Skeletal muscle satellite cell (primary cell): ENCODE measurements at regions not wholly inside any gene's neighbourhood (a gene's known extent, or its start where the extent isn't known, plus 50 kb on each side); places are given as distances from the start of the nearest gene placed in this dataset.
A peak's percentile ranks its signal among the peaks of the same experiment; 100 is the strongest.

ENCODE experiments used
- H3K27me3 ChIP-seq: 2 replicates; pipeline ENCODE4 v1.7.0; 2013; ENCODE audit warnings: low read length; ENCODE audit not compliant: control insufficient read depth, insufficient read depth
- H3K36me3 ChIP-seq: 2 replicates; pipeline ENCODE4 v1.7.0; 2013; ENCODE audit warnings: mild to moderate bottlenecking, control low read depth, low read length; ENCODE audit not compliant: insufficient read depth
- H3K4me1 ChIP-seq: 2 replicates; pipeline ENCODE4 v1.7.0; 2013; ENCODE audit warnings: low read length; ENCODE audit not compliant: control insufficient read depth, insufficient read depth
- H3K4me2 ChIP-seq: 2 replicates; pipeline ENCODE4 v1.7.0; 2013; ENCODE audit warnings: mild to moderate bottlenecking, low read length
- H3K4me3 ChIP-seq: 2 replicates; pipeline ENCODE4 v1.7.0; 2013; ENCODE audit warnings: low read length
- H3K9ac ChIP-seq: 2 replicates; pipeline ENCODE4 v1.7.0; 2013; ENCODE audit warnings: mild to moderate bottlenecking, low read depth, low read length, moderate library complexity
- H3K9me3 ChIP-seq: replicated peaks from 2 replicates; pipeline ENCODE4 v1.7.0; 2013; ENCODE audit warnings: mild to moderate bottlenecking, control low read depth, low read length

DNA sequence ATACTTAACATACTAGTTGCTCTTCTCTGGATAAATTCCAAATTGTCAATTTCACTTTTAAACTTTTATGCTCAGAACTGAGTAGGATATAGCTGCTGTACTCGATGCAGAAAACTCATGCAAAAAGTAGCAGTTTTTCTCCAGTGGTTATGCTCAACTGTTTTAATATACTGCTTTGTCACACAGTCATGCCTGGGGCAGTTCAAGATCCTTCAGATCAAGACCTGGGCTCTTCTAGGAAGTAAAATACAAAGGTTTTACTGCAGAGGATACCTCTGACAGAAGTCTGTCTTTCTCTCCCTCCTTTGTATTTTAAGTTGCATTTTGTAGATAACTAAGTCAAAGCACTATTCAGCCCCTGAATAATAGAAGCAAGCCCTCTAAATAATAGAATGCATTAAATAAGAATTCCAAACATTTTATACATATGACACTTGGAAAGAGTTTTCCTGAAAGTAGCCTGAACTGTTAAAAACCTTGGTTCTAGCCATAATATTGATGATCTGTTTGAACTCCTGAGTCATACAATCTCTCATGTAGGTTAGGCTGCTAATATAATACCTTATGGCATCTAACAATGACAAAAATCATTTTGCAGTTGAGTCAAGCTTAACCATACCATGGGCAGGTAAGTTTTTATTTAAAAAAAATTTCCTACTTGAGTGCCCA lies 183.3 kb upstream of the TRIB2 start:
- Histone ChIP-seq H3K9me3 (no peaks in the 10 kb centered on the region), H3K4me1 (peaks cover 26% of the 10 kb centered on the region), H3K36me3 (no peaks in the 10 kb centered on the region), H3K27me3 (no peaks in the 10 kb centered on the region), H3K9ac (peak overlapping the region; percentile 80), H3K4me2 (no peak overlapping the region), H3K4me3 (no peak overlapping the region)

DNA sequence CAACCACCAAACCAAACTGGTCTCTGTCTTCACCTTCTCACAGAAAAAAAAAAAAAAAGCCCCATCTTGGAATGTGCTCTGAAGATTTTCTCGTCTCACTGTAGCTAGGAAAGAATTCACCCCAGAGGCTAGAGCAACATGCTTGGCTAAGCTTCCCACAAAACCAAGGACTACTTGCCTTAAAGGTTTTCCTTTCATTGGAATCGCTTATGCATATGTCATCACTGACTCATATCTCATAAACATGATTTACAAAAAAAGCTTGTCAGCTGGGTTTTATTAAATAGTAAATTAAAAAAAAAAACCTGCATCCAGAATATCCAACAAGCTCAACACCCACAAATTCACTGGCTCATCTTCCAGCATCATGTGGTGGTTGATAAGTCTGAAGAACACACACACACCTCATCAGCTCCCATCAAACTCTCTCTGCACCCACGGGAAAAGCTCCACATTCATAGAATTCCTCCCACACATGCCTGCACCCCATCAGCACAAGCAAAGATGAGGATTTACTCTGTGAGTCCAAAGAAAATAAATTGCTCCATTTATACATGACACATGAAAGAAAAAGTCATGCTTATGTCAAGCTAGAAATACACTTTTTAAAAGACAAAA lies 182.0 kb upstream of the TRIB2 start:
- Histone ChIP-seq H3K4me1 (peaks cover 26% of the 10 kb centered on the region), H3K36me3 (no peaks in the 10 kb centered on the region), H3K4me3 (peak overlapping the region; percentile 46), H3K9ac (peak overlapping the region; percentile 80), H3K4me2 (peak overlapping the region; percentile 74), H3K27me3 (no peaks in the 10 kb centered on the region), H3K9me3 (no peaks in the 10 kb centered on the region)

DNA sequence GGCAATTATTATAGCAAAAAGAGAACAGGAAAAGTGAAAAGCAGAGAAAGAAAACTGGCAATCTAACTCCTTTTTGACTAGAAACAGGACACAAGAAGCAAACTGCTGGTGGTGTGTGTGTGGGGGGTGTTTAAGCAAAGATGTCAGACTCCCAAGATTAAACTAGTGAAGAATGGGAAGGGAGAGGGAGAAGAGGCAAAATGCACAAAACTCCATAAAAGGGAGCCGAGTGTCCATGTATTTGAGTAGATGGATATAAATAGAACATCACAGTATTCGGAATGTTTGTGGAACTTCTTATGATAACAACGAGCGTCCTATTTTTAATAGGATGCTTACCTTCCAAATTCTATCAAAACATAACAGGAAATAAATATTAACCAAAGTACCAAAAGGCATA lies 179.8 kb upstream of the TRIB2 start:
- Histone ChIP-seq H3K36me3 (no peaks in the 10 kb centered on the region), H3K4me2 (no peak overlapping the region), H3K4me3 (no peak overlapping the region), H3K4me1 (peaks cover 26% of the 10 kb centered on the region), H3K9ac (no peak overlapping the region), H3K9me3 (no peaks in the 10 kb centered on the region), H3K27me3 (no peaks in the 10 kb centered on the region)

DNA sequence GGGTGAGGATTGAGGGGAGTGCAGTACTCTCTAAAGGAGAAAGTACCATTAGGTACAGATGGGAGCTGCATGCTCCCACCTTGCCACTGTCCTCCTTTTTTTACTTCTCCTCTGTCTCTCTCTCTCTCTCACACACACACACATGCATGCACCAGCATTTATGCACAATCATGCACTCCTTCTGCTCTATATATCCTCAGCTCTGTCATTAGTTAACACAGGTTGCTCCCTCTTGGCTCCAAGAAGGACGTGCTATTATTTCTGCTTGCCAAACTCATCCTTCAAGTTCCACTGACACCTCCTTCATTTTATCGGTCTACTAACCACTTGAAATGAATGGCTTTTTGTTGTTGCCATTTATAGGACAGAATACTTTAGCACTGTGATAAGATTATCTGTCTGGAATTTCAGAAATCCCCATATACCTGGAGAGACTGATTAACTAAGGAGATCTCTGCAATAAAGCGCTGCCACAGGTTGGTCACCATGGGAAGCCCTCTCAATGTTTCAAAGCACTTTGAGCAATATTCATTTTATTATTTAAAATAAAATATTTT lies 178.5 kb upstream of the TRIB2 start:
- Histone ChIP-seq H3K36me3 (no peaks in the 10 kb centered on the region), H3K4me1 (peaks cover 23% of the 10 kb centered on the region), H3K27me3 (no peaks in the 10 kb centered on the region), H3K9me3 (no peaks in the 10 kb centered on the region), H3K9ac (no peak overlapping the region), H3K4me3 (no peak overlapping the region), H3K4me2 (no peak overlapping the region)

DNA sequence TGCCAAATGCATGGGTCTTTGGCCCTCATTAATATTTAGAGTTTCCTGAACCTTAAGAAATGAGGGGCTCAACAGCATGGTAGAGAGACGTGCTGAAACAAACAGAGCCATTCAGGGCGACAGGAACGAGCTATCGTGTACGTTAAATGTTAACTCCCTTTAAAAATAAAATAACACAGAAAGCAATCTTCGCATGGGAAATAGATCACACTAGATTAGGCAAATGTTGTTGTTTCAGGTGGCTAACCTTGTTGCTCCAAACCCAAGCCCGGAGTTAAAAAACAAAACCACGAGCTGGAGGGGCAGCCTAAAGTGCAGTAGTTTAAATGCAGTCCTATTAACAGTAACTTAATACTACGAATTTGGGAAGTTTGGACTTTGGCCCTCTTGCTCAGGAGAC lies 177.4 kb upstream of the TRIB2 start:
- no peak overlapping the region for H3K4me2 ChIP-seq
- no peaks in the 10 kb centered on the region for H3K27me3 ChIP-seq
- H3K4me1 ChIP-seq, result peaks cover 12% of the 10 kb centered on the region
- H3K4me3 ChIP-seq, result no peak overlapping the region
- no peaks in the 10 kb centered on the region for H3K9me3 ChIP-seq
- H3K36me3 ChIP-seq, result no peaks in the 10 kb centered on the region
- no peak overlapping the region for H3K9ac ChIP-seq

DNA sequence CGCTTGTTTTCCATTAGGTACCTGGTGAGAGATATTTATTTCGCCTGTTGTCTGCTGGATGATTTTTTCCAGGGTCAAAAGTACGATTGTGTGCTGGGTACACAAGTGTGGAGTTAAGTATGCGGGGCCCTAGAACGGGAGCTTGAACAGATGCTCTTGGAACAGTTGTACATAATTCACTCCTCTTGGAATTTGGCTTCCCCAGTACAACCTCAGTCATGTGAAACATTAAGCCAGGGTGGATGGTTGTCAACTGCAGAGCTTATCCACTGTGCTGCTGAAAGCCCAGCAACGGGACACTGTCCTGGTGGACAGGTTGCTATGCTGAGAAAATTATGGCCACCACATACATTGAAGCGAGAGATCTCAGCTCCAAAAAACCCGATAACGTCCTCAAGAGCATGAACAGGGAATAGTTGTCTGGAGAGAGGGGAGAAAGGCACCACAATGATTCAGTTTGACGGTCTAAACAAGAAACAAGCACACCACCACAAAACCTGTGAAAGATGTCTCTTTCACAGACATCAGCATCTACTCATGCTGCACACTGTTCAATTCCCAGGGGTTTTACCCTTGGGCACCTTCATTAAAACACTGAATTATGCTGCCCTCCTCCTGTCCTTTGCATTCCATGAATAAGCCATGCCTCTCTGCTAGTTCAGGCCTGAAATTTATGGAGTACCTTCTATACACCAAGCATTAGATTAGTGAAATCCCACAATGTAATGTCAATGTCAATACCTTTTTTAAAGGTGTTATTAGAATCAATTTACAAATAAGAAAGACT lies 176.8 kb upstream of the TRIB2 start:
- Histone ChIP-seq H3K9me3 (no peaks in the 10 kb centered on the region), H3K4me3 (no peak overlapping the region), H3K27me3 (no peaks in the 10 kb centered on the region), H3K4me1 (peaks cover 10% of the 10 kb centered on the region), H3K9ac (no peak overlapping the region), H3K4me2 (no peak overlapping the region), H3K36me3 (no peaks in the 10 kb centered on the region)

DNA sequence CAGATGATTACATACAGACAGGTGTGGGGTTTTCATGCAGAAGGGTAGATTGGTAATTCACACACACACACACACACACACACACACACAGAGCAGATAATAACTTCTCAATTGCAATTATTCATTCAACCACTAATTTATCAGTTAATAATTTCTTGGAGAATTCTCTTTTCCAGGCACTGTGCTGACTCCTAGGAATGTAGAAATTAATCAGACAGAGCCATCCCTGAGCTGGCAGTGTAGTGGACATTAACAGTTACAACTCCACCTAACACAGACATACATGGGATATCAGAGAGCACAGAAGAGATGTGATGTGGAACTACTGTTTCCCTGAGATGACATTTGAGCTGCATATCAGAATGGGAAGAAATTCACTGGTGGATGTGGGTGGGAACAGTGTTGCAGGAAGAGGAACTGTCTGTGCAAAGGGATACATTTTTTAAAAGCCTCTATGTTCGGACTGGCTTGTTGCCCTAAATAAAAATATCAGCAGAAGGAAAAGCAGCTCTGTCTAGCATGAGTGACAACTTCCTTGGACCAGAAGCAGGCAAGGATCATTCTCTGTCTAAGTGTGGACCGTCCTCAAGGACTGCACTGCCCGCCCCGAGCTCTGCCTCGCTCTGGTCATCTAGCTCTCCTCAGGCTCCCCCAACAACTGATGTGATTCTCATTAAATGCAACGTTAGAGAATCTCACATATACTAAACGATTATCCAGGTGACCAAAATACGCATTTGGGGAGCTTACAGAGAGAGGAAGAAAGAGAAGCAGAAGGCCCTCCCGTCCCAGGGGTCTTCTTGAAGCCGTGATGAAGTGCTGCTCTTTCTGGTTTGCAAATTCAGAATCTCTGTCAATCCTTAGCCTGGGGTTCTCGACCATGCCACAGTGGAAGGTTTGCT lies 173.4 kb upstream of the TRIB2 start:
- H3K4me3 ChIP-seq, result no peak overlapping the region
- no peaks in the 10 kb centered on the region for H3K27me3 ChIP-seq
- H3K9me3 ChIP-seq, result no peaks in the 10 kb centered on the region
- H3K4me1 ChIP-seq, result no peaks in the 10 kb centered on the region
- H3K36me3 ChIP-seq, result no peaks in the 10 kb centered on the region
- no peak overlapping the region for H3K9ac ChIP-seq
- H3K4me2 ChIP-seq, result no peak overlapping the region

DNA sequence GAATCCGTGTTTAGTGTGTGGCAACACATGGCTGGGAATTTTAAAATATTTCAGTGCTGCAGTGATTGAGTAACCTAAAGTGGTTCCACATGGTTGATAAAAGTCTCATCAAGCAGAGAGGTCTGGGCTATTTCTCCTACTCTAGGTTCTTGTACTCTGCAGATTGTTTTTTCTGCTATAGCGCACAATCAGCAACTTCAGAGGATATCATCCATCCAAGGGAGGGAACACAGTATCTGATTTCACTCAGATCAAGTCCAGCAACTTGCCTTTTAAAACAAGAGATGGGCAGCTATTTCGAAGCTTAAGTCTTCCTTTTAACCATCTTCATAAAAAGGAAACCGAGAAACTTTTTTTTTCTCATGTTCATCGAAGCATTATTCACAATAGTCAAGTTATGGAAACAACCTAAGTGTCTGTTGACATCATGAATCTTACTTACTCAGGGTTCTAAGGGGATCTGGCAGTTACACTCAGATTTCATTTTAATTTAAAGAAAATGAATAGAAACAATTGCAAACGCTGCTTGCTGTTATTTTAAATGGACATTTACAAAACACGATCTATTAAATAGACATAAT lies 172.7 kb upstream of the TRIB2 start:
- Histone ChIP-seq H3K4me3 (no peak overlapping the region), H3K9ac (no peak overlapping the region), H3K27me3 (no peaks in the 10 kb centered on the region), H3K4me2 (no peak overlapping the region), H3K9me3 (no peaks in the 10 kb centered on the region), H3K36me3 (no peaks in the 10 kb centered on the region), H3K4me1 (peaks cover 3% of the 10 kb centered on the region)

DNA sequence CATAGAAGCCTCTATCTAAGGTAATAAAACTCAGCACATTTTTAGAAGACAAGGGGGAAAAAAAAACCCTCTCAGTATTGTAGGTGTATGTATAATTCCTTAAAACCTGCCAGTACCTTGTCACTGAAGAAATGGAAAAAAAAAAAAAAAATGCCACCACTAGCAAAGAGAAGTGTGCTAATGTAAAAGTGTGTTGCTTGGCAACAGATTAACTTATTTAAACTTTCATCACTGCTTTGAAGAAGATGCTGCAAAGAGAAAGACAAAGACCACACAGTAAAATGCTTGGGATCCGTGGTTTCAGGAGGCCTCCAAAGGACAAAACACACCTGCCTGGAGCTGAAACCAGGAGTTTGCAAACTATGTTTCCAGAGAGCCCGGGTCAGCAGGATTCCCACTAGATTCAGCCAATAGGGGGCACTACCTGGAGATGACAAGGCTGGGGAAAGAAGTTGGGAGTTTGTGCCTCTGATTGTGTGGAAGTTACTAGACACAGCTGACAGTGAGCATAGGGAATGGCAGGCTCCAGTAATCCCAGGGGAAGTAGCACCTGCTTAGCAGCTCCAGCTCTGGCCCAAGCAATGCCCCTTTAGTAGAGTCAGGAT lies 169.1 kb upstream of the TRIB2 start:
- H3K9ac ChIP-seq, result no peak overlapping the region
- no peak overlapping the region for H3K4me2 ChIP-seq
- no peaks in the 10 kb centered on the region for H3K9me3 ChIP-seq
- no peaks in the 10 kb centered on the region for H3K36me3 ChIP-seq
- H3K4me3 ChIP-seq, result no peak overlapping the region
- peaks cover 13% of the 10 kb centered on the region for H3K4me1 ChIP-seq
- H3K27me3 ChIP-seq, result no peaks in the 10 kb centered on the region

DNA sequence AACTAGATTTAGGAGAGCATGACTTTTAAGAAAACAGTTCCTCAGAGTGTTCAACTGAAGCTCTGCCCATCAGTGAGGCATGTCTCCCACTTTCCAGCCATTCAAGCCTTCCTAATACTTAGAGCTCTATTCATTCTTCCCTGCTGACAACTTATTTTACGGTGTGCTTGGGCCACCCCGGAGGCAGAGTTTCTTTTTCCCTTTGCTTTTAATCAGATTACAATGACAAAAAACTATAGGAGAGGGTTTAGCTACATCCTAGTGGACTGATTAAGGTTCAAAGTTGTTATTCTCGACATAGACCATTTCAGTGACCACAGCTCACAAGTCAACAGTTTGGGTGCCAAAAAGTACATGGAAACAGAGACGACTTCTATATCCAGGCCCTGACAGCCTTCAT lies 167.8 kb upstream of the TRIB2 start:
- peaks cover 13% of the 10 kb centered on the region for H3K4me1 ChIP-seq
- no peak overlapping the region for H3K4me3 ChIP-seq
- no peaks in the 10 kb centered on the region for H3K27me3 ChIP-seq
- H3K4me2 ChIP-seq, result no peak overlapping the region
- H3K36me3 ChIP-seq, result no peaks in the 10 kb centered on the region
- H3K9me3 ChIP-seq, result no peaks in the 10 kb centered on the region
- H3K9ac ChIP-seq, result no peak overlapping the region
